ENCODE measurements at regions not wholly inside any gene's neighbourhood (a gene's known extent, or its start where the extent isn't known, plus 50 kb on each side); places are given as distances from the start of the nearest gene placed in this dataset.

- TF ChIP-seq GATA2 (IDR thresholded peaks at IDR 0.05; ENCODE audit: low read depth, low read length) (no peak), GATA3 (IDR thresholded peaks at IDR 0.05; ENCODE audit: low read depth, low read length) (no peak)
These were observed 504.3 kb downstream of the FAM133A start for GRCh38 chrX:94178145-94178788.

All from SH-SY5Y (cell line).